DOHH2 (cell line): ENCODE measurements at regions not wholly inside any gene's neighbourhood (a gene's known extent, or its start where the extent isn't known, plus 50 kb on each side); places are given as distances from the start of the nearest gene placed in this dataset.

Source experiments
- H3F3A ChIP-seq: fragments of 200-600 bp; sonication (generic), shearing (Covaris generic); 2 replicates; pipeline ENCODE4 v1.6.0; 2016; ENCODE audit warnings: antibody characterized with exemption, mild to moderate bottlenecking; ENCODE audit not compliant: control insufficient read depth, insufficient read depth
- H3K27ac ChIP-seq: fragments of 200-600 bp; sonication (generic); 2 replicates; pipeline ENCODE4 v1.5.1; 2014; ENCODE audit warnings: low read depth, mild to moderate bottlenecking, low read length, moderate library complexity
- H3K27me3 ChIP-seq: fragments of 200-600 bp; sonication (generic); 2 replicates; pipeline ENCODE4 v1.6.1; 2014; ENCODE audit warnings: mild to moderate bottlenecking, low read length, mixed read lengths; ENCODE audit not compliant: control insufficient read depth
- H3K36me3 ChIP-seq: fragments of 200-600 bp; sonication (generic); 2 replicates; pipeline ENCODE4 v1.6.1; 2014; ENCODE audit warnings: mild to moderate bottlenecking, low read length, moderate library complexity, mixed read lengths; ENCODE audit not compliant: control insufficient read depth
- H3K4me1 ChIP-seq: fragments of 200-600 bp; sonication (generic); 2 replicates; pipeline ENCODE4 v1.6.1; 2014; ENCODE audit warnings: mild to moderate bottlenecking, low read length, mixed read lengths; ENCODE audit not compliant: control insufficient read depth
- H3K4me2 ChIP-seq: fragments of 200-600 bp; sonication (generic); 2 replicates; pipeline ENCODE4 v1.6.0; 2014; ENCODE audit warnings: mild to moderate bottlenecking, low read length, moderate library complexity
- H3K4me3 ChIP-seq: fragments of 200-600 bp; sonication (generic); 2 replicates; pipeline ENCODE4 v1.5.1; 2014; ENCODE audit warnings: mild to moderate bottlenecking, low read length, mixed read lengths
- H3K79me2 ChIP-seq: fragments of 200-600 bp; sonication (generic); 2 replicates; pipeline ENCODE4 v1.6.1; 2014; ENCODE audit warnings: mild to moderate bottlenecking, low read length, mixed read lengths; ENCODE audit not compliant: control insufficient read depth
- H3K9me2 ChIP-seq: fragments of 200-600 bp; sonication (generic); replicated peaks from 2 replicates; pipeline ENCODE4 v1.6.1; 2014; ENCODE audit warnings: mild to moderate bottlenecking, low read length, mixed read lengths; ENCODE audit not compliant: control insufficient read depth
- H3K9me3 ChIP-seq: fragments of 200-600 bp; sonication (generic); 2 replicates; pipeline ENCODE4 v1.6.1; 2014; ENCODE audit warnings: antibody characterized with exemption, low read length, mixed read lengths; ENCODE audit not compliant: control insufficient read depth, insufficient read depth
- H4K20me1 ChIP-seq: fragments of 200-600 bp; sonication (generic); 2 replicates; pipeline ENCODE4 v1.6.0; 2014; ENCODE audit warnings: low read depth, mild to moderate bottlenecking, antibody characterized with exemption, low read length, moderate library complexity; ENCODE audit not compliant: control insufficient read depth, insufficient read depth
- EZH2phosphoT487 ChIP-seq: fragments of 200-600 bp; sonication (generic); IDR thresholded peaks from 2 replicates; pipeline ENCODE4 v1.6.1; 2017; ENCODE audit warnings: borderline replicate concordance, mild to moderate bottlenecking, antibody characterized with exemption, low read length, moderate library complexity, mixed read lengths
- TF ChIP-seq, protein P1 (sequence below): fragments of 200-600 bp; sonication (generic); IDR thresholded peaks from one replicate; pipeline ENCODE4 v1.5.1; 2014; ENCODE audit warnings: antibody characterized with exemption, mild to moderate bottlenecking, low read depth, low read length; ENCODE audit not compliant: poor library complexity, severe bottlenecking

- Histone ChIP-seq H3K36me3 (no peaks in the 10 kb centered on the region), H3K9me3 (no peaks in the 10 kb centered on the region), H3K27me3 (no peaks in the 10 kb centered on the region), H3K27ac (no peak overlapping the region), H4K20me1 (no peaks in the 10 kb centered on the region), H3K4me3 (no peak overlapping the region), H3K4me2 (no peak overlapping the region), H3K9me2 (no peaks in the 10 kb centered on the region), H3F3A (no peaks in the 10 kb centered on the region), H3K79me2 (no peaks in the 10 kb centered on the region), H3K4me1 (no peaks in the 10 kb centered on the region)
- no peak for TF ChIP-seq EZH2phosphoT487
- TF ChIP-seq, protein P1, sequence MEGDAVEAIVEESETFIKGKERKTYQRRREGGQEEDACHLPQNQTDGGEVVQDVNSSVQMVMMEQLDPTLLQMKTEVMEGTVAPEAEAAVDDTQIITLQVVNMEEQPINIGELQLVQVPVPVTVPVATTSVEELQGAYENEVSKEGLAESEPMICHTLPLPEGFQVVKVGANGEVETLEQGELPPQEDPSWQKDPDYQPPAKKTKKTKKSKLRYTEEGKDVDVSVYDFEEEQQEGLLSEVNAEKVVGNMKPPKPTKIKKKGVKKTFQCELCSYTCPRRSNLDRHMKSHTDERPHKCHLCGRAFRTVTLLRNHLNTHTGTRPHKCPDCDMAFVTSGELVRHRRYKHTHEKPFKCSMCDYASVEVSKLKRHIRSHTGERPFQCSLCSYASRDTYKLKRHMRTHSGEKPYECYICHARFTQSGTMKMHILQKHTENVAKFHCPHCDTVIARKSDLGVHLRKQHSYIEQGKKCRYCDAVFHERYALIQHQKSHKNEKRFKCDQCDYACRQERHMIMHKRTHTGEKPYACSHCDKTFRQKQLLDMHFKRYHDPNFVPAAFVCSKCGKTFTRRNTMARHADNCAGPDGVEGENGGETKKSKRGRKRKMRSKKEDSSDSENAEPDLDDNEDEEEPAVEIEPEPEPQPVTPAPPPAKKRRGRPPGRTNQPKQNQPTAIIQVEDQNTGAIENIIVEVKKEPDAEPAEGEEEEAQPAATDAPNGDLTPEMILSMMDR, result no peak
These were observed 190.7 kb downstream of the BCL11B start for GRCh38 chr14:99081156-99081765.

DNA sequence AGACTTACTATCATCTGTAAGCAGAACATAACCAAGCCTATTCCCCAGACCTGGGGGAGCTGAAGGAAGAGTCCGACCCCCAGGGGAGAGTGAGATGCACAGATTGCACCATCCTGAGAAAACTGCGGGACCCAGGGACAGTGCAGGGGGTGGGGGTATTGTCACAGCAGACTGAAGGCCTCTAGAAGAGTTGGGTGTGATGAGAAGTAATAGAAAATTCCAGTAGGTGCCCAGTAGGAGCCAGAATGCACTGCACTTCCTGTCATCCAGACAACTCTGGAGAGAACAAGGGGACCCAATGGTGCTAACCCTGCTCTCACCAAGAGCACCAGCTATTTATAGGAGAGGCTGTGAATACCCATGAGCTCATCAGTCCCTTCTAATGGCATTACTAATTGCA, 190.1 kb downstream of the BCL11B start:
- Histone ChIP-seq H3K79me2 (no peaks in the 10 kb centered on the region), H3K4me3 (no peak overlapping the region), H3K9me3 (no peaks in the 10 kb centered on the region), H3K36me3 (no peaks in the 10 kb centered on the region), H3K4me1 (no peaks in the 10 kb centered on the region), H3K9me2 (no peaks in the 10 kb centered on the region), H4K20me1 (no peaks in the 10 kb centered on the region), H3K27ac (no peak overlapping the region), H3K4me2 (no peak overlapping the region), H3F3A (no peaks in the 10 kb centered on the region), H3K27me3 (no peaks in the 10 kb centered on the region)
- TF ChIP-seq, protein P1, result no peak

DNA sequence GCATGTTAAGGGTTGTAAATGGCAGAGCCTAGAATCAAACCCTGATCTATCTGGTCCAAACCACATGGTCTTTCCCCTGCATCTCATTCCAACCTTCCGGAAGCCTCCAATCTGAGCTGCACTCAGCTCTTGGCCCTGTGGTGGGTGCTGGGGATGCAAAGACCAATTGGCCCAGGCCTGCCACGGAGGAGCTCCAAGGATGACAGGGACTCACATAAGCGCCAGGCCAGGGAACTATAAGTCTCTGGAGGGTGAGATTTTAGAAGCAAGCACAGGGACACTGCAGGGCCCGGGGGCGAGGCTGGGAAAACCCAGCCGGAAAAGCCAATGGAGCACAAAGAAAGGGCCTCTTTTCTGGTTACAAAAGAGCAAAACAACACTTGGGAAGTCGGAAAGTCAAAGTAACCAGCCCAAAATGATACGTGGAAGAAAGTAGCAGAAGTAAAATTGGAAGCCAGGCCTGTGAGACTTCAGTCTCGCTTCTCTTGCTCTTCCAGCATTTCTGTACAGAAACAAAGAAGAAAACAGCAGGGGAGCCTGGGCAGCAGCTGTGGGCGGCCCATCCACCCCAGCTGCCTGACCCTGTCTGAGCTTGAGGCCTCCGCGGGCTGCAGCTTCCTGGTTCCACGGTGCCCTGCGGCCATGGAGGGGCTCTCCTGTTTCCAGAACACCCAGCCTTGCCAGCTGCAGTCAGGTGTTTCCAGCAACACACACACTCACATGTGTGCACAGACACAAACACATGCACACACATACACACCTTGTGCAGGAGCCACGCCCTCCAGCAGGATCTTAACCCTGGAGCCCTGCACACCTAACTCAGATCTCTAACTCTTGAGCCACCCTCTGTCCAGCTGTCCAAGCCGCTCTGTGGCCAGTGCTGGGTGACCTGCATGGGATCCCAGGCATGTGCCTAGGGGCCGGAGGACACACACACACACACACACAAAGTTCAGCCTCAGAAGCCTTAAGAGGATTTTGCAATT, 178.2 kb downstream of the BCL11B start:
- Histone ChIP-seq H3K4me2 (no peak overlapping the region), H4K20me1 (no peaks in the 10 kb centered on the region), H3K27ac (no peak overlapping the region), H3K4me1 (no peaks in the 10 kb centered on the region), H3F3A (no peaks in the 10 kb centered on the region), H3K9me3 (no peaks in the 10 kb centered on the region), H3K9me2 (no peaks in the 10 kb centered on the region), H3K4me3 (no peak overlapping the region), H3K27me3 (no peaks in the 10 kb centered on the region), H3K36me3 (no peaks in the 10 kb centered on the region), H3K79me2 (no peaks in the 10 kb centered on the region)
- no peak for TF ChIP-seq EZH2phosphoT487
- TF ChIP-seq, protein P1, result no peak
